ENCODE measurements at regions not wholly inside any gene's neighbourhood (a gene's known extent, or its start where the extent isn't known, plus 50 kb on each side); places are given as distances from the start of the nearest gene placed in this dataset.

DNA sequence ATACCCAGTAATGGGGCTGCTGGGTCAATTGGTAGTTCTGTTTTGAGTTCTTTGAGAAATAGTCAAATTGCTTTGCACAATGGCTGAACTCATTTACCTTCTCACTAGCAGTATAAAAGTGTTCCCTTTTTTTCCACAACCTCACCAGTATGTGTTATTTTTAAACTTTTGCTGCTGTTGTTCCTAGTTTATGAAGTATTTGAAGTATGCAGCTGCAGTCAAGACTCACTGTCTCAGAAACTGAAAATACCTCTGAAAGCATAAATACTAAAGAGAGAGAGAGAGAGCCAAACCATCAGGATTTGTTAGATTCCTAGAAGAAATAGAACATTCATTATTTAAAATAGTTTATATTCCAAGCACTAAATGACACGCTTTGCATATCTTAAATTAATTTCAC is 764.2 kb downstream of the NTRK3 start:
- no peak for DNase-seq (ENCODE audit: low read depth)
- H3K4me1 ChIP-seq (ENCODE audit: control insufficient read depth, insufficient read depth, low read length): no peaks in the 10 kb centered on the region
- no peaks in the 10 kb centered on the region for H3K27me3 ChIP-seq (replicated peaks; ENCODE audit: control insufficient read depth, insufficient read depth, low read length)
- no peaks in the 10 kb centered on the region for H3K9me3 ChIP-seq (ENCODE audit: control insufficient read depth, low read length)
- no peaks in the 10 kb centered on the region for H3K36me3 ChIP-seq (ENCODE audit: control insufficient read depth, insufficient read depth, low read length, severe bottlenecking)
- H3K4me3 ChIP-seq (ENCODE audit: low read length): no peak overlapping the region
- H3K9ac ChIP-seq (ENCODE audit: low read length): no peak overlapping the region

DNA sequence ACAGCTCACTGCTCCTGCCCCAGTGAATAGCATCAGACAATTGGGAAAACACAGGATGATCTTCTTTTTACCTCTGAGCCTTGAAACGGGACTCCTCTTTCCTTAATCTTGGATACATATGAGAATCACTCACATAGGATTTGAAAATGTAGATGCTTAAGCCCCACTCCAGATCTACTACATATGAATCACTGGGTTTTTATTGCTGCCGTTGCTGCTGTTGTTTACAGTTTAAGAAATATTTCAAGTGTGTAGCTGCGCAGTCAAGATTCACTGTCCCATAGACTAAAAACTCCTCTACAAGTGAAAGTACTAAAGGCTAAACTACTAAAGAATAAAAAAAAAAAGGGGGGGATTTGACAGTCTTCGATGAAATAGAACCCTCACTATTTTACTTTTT is 765.9 kb downstream of the NTRK3 start:
- H3K9me3 ChIP-seq (ENCODE audit: control insufficient read depth, low read length): no peaks in the 10 kb centered on the region
- no peaks in the 10 kb centered on the region for H3K27me3 ChIP-seq (replicated peaks; ENCODE audit: control insufficient read depth, insufficient read depth, low read length)
- no peak overlapping the region for H3K4me3 ChIP-seq (ENCODE audit: low read length)
- no peak overlapping the region for H3K9ac ChIP-seq (ENCODE audit: low read length)
- H3K36me3 ChIP-seq (ENCODE audit: control insufficient read depth, insufficient read depth, low read length, severe bottlenecking): no peaks in the 10 kb centered on the region
- no peak for DNase-seq (ENCODE audit: low read depth)
- H3K4me1 ChIP-seq (ENCODE audit: control insufficient read depth, insufficient read depth, low read length): no peaks in the 10 kb centered on the region

DNA sequence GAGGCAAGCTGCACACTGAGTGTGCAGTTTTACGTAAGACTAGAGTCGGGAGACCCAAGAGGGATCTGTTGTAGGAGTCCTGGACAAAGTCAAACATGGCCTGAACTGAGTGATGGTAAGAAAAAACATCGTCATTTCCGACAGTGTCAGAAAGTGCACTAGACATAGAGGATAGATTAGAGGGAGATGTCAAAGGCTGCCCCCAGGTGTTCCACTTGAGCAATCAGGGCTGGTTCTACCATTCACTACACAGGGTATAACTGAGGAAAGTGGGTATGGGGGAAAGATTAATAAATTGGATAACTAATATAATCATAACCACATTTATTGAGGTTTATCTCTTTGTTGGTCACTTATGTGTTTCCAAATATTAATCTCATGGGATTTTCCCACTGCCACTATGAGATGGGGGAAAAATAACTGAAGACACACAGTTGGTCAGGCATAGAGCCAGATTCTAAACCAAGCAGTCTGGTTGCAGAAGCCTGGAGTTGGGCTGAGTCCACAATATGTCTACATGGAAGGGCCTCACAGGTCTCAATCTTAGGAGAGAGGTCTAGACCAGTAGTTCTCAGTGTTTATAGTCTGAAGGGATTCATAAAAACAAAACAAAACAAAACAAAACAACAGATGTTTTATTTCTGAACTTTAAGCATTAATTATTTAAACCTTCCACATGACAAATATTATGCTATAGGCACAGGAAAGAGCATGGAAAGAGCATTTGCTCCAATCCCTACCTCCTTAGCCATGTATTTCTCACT is 766.5 kb downstream of the NTRK3 start:
- no peaks in the 10 kb centered on the region for H3K36me3 ChIP-seq (ENCODE audit: control insufficient read depth, insufficient read depth, low read length, severe bottlenecking)
- no peak for DNase-seq (ENCODE audit: low read depth)

DNA sequence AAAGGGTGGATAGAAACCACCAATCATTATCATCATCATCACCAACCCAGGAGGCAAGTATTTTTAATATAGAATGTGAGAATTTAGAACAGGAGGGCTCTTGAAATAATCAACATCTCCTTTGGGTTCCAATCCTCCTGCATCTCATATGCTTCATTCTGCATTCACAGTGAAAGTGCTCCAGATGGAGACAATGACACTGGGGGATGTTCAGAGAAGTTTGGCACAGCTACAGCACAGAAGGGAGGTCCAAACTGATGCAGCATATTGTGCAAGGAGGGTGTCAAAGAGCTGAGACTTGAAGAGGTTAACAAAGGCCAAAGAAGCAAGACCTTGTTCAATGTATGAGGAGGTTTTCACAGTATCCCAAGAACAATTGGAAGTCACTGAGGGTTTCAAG is 767.1 kb downstream of the NTRK3 start:
- Histone ChIP-seq H3K27me3 (replicated peaks; ENCODE audit: control insufficient read depth, insufficient read depth, low read length) (no peaks in the 10 kb centered on the region), H3K36me3 (ENCODE audit: control insufficient read depth, insufficient read depth, low read length, severe bottlenecking) (no peaks in the 10 kb centered on the region), H3K4me1 (ENCODE audit: control insufficient read depth, insufficient read depth, low read length) (no peaks in the 10 kb centered on the region), H3K9me3 (ENCODE audit: control insufficient read depth, low read length) (no peaks in the 10 kb centered on the region), H3K4me3 (ENCODE audit: low read length) (no peak overlapping the region), H3K9ac (ENCODE audit: low read length) (no peak overlapping the region)
- DNase-seq (ENCODE audit: low read depth): no peak

More for the DNA sequence above, 766.5 kb downstream of the NTRK3 start:
- Histone ChIP-seq H3K4me3 (ENCODE audit: low read length) (no peak overlapping the region), H3K9ac (ENCODE audit: low read length) (no peak overlapping the region), H3K9me3 (ENCODE audit: control insufficient read depth, low read length) (no peaks in the 10 kb centered on the region), H3K27me3 (replicated peaks; ENCODE audit: control insufficient read depth, insufficient read depth, low read length) (no peaks in the 10 kb centered on the region), H3K4me1 (ENCODE audit: control insufficient read depth, insufficient read depth, low read length) (no peaks in the 10 kb centered on the region)

DNA sequence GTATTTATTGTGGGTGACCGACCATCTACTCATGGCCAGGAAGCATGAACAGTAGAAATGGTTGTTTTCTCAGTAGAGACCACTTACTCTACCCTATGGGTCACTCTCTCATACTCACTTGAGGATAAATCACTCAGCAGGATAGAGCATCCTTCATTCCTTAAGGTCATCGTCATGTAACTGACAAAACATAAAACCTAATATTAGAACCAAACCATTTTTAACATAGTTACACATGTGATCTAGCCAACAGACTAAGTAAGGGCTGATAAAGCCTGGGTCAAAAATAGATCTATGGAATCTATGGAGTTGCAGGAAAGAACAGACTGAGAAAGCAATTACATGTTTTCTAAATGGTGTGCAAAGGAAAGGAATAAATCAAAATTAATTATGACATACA is 769.1 kb downstream of the NTRK3 start:
- Histone ChIP-seq H3K4me1 (ENCODE audit: control insufficient read depth, insufficient read depth, low read length) (no peaks in the 10 kb centered on the region), H3K9me3 (ENCODE audit: control insufficient read depth, low read length) (no peaks in the 10 kb centered on the region), H3K27me3 (replicated peaks; ENCODE audit: control insufficient read depth, insufficient read depth, low read length) (no peaks in the 10 kb centered on the region), H3K4me3 (ENCODE audit: low read length) (no peak overlapping the region), H3K9ac (ENCODE audit: low read length) (no peak overlapping the region), H3K36me3 (ENCODE audit: control insufficient read depth, insufficient read depth, low read length, severe bottlenecking) (no peaks in the 10 kb centered on the region)
- DNase-seq (ENCODE audit: low read depth): no peak

DNA sequence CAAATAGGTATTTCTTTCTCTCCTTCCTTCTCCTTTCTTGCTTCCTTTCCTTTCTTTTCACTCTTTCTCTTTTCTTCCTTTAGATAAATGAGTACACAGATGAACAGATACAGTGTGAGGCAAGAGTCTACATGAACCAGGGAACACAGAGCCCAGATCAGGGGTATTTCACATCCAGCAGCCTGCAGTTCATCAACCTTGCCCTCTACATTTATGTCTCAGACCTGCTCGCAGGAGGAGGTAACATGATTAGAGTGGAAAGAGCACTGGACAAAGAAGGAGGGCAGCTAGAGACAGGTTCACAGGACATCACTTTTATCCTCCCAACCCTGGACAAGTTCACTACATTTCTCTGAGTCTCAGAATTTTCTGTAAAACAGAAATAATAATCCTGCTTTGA is 773.1 kb downstream of the NTRK3 start:
- Histone ChIP-seq H3K4me3 (ENCODE audit: low read length) (no peak overlapping the region), H3K36me3 (ENCODE audit: control insufficient read depth, insufficient read depth, low read length, severe bottlenecking) (no peaks in the 10 kb centered on the region), H3K9ac (ENCODE audit: low read length) (no peak overlapping the region), H3K27me3 (replicated peaks; ENCODE audit: control insufficient read depth, insufficient read depth, low read length) (no peaks in the 10 kb centered on the region), H3K9me3 (ENCODE audit: control insufficient read depth, low read length) (no peaks in the 10 kb centered on the region), H3K4me1 (ENCODE audit: control insufficient read depth, insufficient read depth, low read length) (no peaks in the 10 kb centered on the region)
- DNase-seq (ENCODE audit: low read depth): no peak

DNA sequence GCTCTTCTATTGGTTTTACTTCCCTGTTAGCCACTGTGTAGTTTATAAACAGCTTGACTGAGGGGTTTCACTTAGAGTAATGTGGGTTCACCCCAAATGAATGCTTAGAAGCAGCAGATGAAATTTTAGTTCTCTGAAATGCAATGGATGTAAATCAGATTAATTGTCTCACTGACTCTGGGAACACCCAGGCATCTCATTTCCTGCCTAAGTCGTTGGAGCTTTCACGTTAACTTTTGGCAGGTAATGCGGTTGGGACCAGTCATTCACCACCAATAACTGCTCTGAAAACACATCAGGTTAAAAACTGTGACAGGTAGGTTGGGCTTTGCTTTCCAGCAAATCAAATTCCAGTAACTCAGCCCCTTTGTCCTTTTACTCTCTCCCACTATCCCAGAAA is 775.4 kb downstream of the NTRK3 start:
- no peak for DNase-seq (ENCODE audit: low read depth)
- H3K9ac ChIP-seq (ENCODE audit: low read length): no peak overlapping the region
- H3K4me1 ChIP-seq (ENCODE audit: control insufficient read depth, insufficient read depth, low read length): no peaks in the 10 kb centered on the region
- no peaks in the 10 kb centered on the region for H3K9me3 ChIP-seq (ENCODE audit: control insufficient read depth, low read length)
- H3K27me3 ChIP-seq (replicated peaks; ENCODE audit: control insufficient read depth, insufficient read depth, low read length): no peaks in the 10 kb centered on the region
- H3K36me3 ChIP-seq (ENCODE audit: control insufficient read depth, insufficient read depth, low read length, severe bottlenecking): no peaks in the 10 kb centered on the region
- no peak overlapping the region for H3K4me3 ChIP-seq (ENCODE audit: low read length)

DNA sequence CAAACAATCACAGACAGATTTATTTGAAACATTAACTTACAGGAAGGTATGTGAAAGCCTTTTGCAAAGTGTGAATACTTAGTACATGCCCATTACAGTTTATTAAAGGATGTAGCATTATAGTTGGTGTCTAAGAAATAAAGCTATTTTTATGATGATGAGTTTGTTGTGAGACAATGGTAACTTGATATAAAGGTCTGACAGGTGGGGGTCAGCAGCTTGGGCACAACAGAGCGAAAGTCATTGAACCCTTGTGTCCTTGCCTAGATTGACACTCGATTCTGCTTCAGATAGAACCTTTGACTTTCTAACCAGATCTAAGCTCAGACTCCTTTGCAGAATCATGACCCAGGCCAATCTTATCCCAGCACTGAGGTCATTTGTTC is 777.9 kb downstream of the NTRK3 start:
- no peak for DNase-seq (ENCODE audit: low read depth)
- Histone ChIP-seq H3K27me3 (replicated peaks; ENCODE audit: control insufficient read depth, insufficient read depth, low read length) (no peaks in the 10 kb centered on the region), H3K9me3 (ENCODE audit: control insufficient read depth, low read length) (no peaks in the 10 kb centered on the region), H3K9ac (ENCODE audit: low read length) (no peak overlapping the region), H3K4me3 (ENCODE audit: low read length) (no peak overlapping the region), H3K36me3 (ENCODE audit: control insufficient read depth, insufficient read depth, low read length, severe bottlenecking) (no peaks in the 10 kb centered on the region), H3K4me1 (ENCODE audit: control insufficient read depth, insufficient read depth, low read length) (no peaks in the 10 kb centered on the region)

DNA sequence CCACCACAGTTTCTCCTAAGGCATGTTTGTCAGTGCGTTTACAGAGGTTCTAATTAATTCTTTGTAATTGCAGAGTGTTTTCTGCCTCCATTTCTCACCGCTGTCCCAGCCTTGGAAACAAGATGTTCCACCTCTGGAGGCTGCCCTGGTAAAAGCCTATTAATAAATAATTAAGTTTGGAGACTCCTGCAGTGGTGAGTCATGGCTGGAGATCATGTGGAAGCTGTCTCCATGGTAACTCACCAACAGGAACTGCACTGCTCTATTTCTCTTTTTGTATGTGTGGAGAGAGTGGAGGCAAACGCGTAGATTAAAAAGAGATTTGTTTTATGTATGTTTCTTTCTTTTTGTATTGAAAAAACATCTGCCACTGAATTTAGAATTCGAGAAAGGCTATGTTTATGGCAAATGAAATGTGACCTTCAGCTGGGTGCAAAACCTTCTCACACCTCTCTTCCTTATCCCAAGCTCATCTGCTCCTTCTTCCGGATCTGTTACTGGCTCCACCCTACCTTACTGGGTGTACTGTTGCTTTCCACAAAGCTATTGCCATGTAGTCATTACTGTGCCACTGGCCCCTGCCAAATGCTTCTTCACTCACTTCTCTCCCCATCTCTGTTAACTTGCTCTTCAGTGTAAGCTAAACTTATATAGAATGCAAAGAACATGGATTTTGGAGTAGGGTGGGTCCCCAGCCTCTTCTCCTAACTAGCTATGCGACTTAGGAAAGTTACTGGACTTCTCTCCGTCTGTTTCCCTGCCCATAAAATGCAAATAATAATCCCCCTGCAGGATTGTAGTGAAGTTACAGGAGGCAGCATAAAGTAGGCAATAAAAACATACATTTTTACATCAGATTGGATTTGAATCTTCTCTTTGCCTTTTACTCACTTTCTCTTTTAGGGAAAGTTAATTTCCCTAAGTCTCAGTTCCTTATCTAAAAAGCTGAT is 778.5 kb downstream of the NTRK3 start:
- no peak for DNase-seq (ENCODE audit: low read depth)
- H3K9me3 ChIP-seq (ENCODE audit: control insufficient read depth, low read length): no peaks in the 10 kb centered on the region
- H3K4me1 ChIP-seq (ENCODE audit: control insufficient read depth, insufficient read depth, low read length): no peaks in the 10 kb centered on the region
- no peaks in the 10 kb centered on the region for H3K36me3 ChIP-seq (ENCODE audit: control insufficient read depth, insufficient read depth, low read length, severe bottlenecking)
- no peaks in the 10 kb centered on the region for H3K27me3 ChIP-seq (replicated peaks; ENCODE audit: control insufficient read depth, insufficient read depth, low read length)
- H3K4me3 ChIP-seq (ENCODE audit: low read length): no peak overlapping the region
- H3K9ac ChIP-seq (ENCODE audit: low read length): no peak overlapping the region

DNA sequence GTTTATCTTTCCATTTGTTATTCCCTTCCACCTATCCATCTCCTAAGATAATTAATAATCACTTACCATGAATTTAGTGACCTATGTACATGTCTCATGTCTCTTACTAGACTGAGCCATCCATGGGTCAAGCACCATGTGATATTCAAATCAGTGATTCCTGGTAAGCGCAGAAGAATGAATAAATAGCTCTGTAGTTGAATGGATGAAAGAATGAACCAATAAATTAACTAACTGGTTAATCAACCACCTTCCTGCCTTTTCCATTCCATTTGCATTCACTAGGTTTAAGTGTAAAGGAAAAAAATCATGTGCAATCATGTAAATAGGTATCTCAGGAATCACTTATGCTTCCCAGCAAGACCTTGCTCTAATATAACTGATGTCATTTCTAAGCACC is 779.5 kb downstream of the NTRK3 start:
- Histone ChIP-seq H3K9ac (ENCODE audit: low read length) (no peak overlapping the region), H3K9me3 (ENCODE audit: control insufficient read depth, low read length) (no peaks in the 10 kb centered on the region), H3K4me3 (ENCODE audit: low read length) (no peak overlapping the region), H3K4me1 (ENCODE audit: control insufficient read depth, insufficient read depth, low read length) (no peaks in the 10 kb centered on the region), H3K36me3 (ENCODE audit: control insufficient read depth, insufficient read depth, low read length, severe bottlenecking) (no peaks in the 10 kb centered on the region), H3K27me3 (replicated peaks; ENCODE audit: control insufficient read depth, insufficient read depth, low read length) (no peaks in the 10 kb centered on the region)
- no peak for DNase-seq (ENCODE audit: low read depth)

DNA sequence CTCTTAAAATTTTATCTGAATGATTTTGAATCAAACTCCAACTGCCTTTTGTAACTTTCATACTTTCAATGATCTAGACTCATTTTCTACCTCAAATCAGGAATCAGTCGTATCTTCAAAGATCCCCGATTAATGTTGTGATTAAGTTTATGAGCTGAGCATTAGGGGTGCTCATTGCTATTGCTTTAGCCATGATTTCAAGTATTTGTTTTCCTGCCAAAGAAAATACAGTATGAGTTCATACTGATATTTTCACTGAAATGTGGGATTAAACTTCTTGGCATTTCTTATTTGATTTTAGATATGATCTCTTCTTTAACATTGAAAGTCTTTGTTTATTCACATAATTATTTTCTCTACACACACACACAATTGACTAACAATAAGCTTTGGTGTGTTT is 785.6 kb downstream of the NTRK3 start:
- Histone ChIP-seq H3K9ac (ENCODE audit: low read length) (no peak overlapping the region), H3K27me3 (replicated peaks; ENCODE audit: control insufficient read depth, insufficient read depth, low read length) (no peaks in the 10 kb centered on the region), H3K9me3 (ENCODE audit: control insufficient read depth, low read length) (no peaks in the 10 kb centered on the region), H3K4me1 (ENCODE audit: control insufficient read depth, insufficient read depth, low read length) (no peaks in the 10 kb centered on the region), H3K4me3 (ENCODE audit: low read length) (no peak overlapping the region), H3K36me3 (ENCODE audit: control insufficient read depth, insufficient read depth, low read length, severe bottlenecking) (no peaks in the 10 kb centered on the region)
- no peak for DNase-seq (ENCODE audit: low read depth)

All from adipocyte (in vitro differentiated cells).